CD4-positive, CD25-positive, alpha-beta regulatory T cell (primary cell): ENCODE measurements at regions not wholly inside any gene's neighbourhood (a gene's known extent, or its start where the extent isn't known, plus 50 kb on each side); places are given as distances from the start of the nearest gene placed in this dataset.
"Not testable (repeated sequence)": the region's sequence is repeated elsewhere in the genome, so short reads cannot be mapped to it uniquely, and the experiment has no call there.

Source experiments
- ATAC-seq, 2 donors: fragments of 150-1000 bp; cut with Tn5 transposase; one replicate each; pipeline ENCODE4 v1.10.0; 2021; ENCODE audit warnings: low read depth in 2 of 2, moderate number of reproducible peaks in 2 of 2, moderate library complexity in 1 of 2
- DNase-seq, 3 donors: peaks; one replicate each; pipeline versions ENCODE4 v3.0.0 to v3.0.0-alpha.2; 2012 to 2022; ENCODE audit warnings: mixed read lengths in 1 of 3
- H3K27ac ChIP-seq: one replicate; pipeline ENCODE4 v1.7.0; 2013; ENCODE audit warnings: mild to moderate bottlenecking, low read length; ENCODE audit not compliant: insufficient read depth, poor library complexity, severe bottlenecking
- H3K27me3 ChIP-seq: one replicate; pipeline ENCODE4 v1.7.0; 2013; ENCODE audit warnings: low read length; ENCODE audit not compliant: control insufficient read depth, insufficient read depth
- H3K36me3 ChIP-seq: one replicate; pipeline ENCODE4 v1.7.0; 2013; ENCODE audit warnings: mild to moderate bottlenecking, low read length, moderate library complexity; ENCODE audit not compliant: control insufficient read depth, insufficient read depth
- H3K4me1 ChIP-seq: 2 replicates; pipeline ENCODE4 v1.7.0; 2013; ENCODE audit warnings: mild to moderate bottlenecking, low read length; ENCODE audit not compliant: insufficient read depth, control insufficient read depth, poor library complexity, severe bottlenecking
- H3K4me3 ChIP-seq: one replicate; pipeline ENCODE4 v1.7.0; 2013; ENCODE audit warnings: low read depth, mild to moderate bottlenecking, low read length, moderate library complexity
- H3K9me3 ChIP-seq, 2 experiments: 1 replicate in 1 of 2; 2 replicates in 1 of 2; pipeline ENCODE4 v1.7.0; 2013; ENCODE audit warnings: low read length in 2 of 2, mild to moderate bottlenecking in 1 of 2, moderate library complexity in 1 of 2; ENCODE audit not compliant: control insufficient read depth in 2 of 2
- H3K27ac Mint-ChIP-seq, 3 donors: one replicate each; pipeline ENCODE4 v1.8.0; 2020 to 2022; ENCODE audit warnings: mild to moderate bottlenecking in 3 of 3, mixed read lengths in 3 of 3, moderate library complexity in 2 of 3
- H3K27me3 Mint-ChIP-seq: one replicate; pipeline ENCODE4 v1.8.0; 2022; ENCODE audit warnings: mild to moderate bottlenecking, mixed read lengths
- H3K36me3 Mint-ChIP-seq: one replicate; pipeline ENCODE4 v1.8.0; 2020; ENCODE audit warnings: mixed read lengths
- H3K4me1 Mint-ChIP-seq, 4 donors: one replicate each; pipeline ENCODE4 v1.8.0; 2020 to 2022; ENCODE audit warnings: mixed read lengths in 4 of 4, mild to moderate bottlenecking in 1 of 4
- H3K4me3 Mint-ChIP-seq, 4 donors: one replicate each; pipeline ENCODE4 v1.8.0; 2020 to 2022; ENCODE audit warnings: mild to moderate bottlenecking in 4 of 4, mixed read lengths in 4 of 4, moderate library complexity in 3 of 4
- H3K9me3 Mint-ChIP-seq, 7 donors: one replicate each; pipeline ENCODE4 v1.8.0; 2020 to 2022; ENCODE audit warnings: mixed read lengths in 7 of 7, mild to moderate bottlenecking in 3 of 7, moderate library complexity in 2 of 7

DNA sequence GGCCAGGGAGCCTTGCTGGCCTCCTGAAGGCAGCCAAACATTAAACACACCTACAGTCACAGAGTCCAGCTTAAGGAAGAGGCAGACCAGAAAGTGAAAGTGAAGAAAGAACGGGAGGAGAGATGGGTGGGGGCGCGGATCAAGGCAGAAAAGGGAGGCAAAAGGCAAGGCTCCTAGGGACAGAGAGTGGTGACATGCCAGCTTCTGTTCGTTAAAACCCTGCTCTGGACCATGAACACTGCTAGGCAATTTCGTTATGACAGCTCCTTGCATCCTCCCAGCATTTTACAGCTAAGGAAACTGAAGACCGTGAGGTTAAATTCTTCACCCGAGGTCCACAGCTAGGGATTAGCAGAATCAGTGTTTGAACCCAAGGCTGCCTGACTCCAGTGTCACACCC is 51.7 kb upstream of the SMURF2 start:
- H3K4me1 ChIP-seq, result peaks cover 30% of the 10 kb centered on the region
- peak in 1 of 3 donors; percentile 42 for DNase-seq

DNA sequence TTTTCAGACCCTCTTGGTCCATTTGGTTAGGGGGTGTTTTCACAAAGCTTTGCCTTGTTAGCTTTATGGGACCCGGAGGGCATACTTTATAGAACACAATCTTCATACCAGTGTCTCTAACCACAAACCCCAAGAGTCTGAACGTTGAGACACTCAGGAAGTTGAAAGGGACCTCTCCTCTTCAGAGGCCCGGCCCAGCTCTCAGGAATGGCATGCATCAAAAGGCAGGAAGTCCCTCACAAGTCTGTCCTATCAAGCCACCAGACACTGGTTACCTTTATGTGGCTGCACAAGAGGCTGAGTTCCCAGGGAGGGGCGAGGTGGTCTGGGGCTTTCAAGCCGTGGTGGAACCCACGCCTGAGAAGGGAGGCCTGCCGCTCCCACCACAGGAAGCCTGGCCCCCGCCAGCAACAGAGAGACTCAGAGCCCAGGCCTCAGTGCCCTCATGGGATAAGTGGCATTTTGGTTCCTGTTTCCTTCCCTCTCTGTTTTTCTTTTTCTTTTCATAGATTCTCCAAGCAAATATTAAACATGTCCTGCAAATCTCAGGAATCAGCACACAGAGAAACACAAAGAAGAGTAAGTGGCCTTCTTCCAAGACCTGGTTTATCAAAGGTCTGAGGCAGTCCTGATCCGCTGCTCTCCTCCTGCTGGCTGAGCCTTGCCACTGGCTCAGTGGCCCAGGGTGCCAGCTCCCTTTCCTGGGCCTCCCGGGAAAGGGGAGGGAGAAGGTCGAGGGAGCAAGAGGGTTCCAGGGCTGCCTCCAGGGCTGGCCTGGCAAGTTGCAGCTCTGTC is 50.6 kb upstream of the SMURF2 start:
- peak; percentile 69 to 71 for ATAC-seq
- DNase-seq, result peak in 1 of 3 donors; percentile 41
- not testable (repeated sequence) for H3K27me3 Mint-ChIP-seq, H3K4me3 ChIP-seq, H3K36me3 Mint-ChIP-seq, H3K9me3 ChIP-seq, H3K9me3 Mint-ChIP-seq, H3K27me3 ChIP-seq, H3K27ac ChIP-seq, H3K36me3 ChIP-seq
- Mint-ChIP-seq H3K4me1 (peaks cover 6 to 68% (median 38%) of the 10 kb centered on the region in 4 donors), H3K27ac (peak overlapping the region in 2 of 3 donors; percentile 88 to 90), H3K4me3 (peak overlapping the region; percentile 78 to 90 (median 86))
- H3K4me1 ChIP-seq, result peaks cover 37% of the 10 kb centered on the region

More for the DNA sequence above, 51.7 kb upstream of the SMURF2 start:
- not testable (repeated sequence) for H3K36me3 ChIP-seq, H3K27me3 ChIP-seq, H3K36me3 Mint-ChIP-seq, H3K27me3 Mint-ChIP-seq, H3K27ac ChIP-seq, H3K9me3 Mint-ChIP-seq, H3K9me3 ChIP-seq
- peaks cover 6 to 60% (median 31%) of the 10 kb centered on the region in 4 donors for H3K4me1 Mint-ChIP-seq
- peak overlapping the region; percentile 69 to 87 (median 81) for H3K4me3 Mint-ChIP-seq
- ATAC-seq, result peak; percentile 16 to 32
- H3K27ac Mint-ChIP-seq, result peak overlapping the region; percentile 49 to 88 (median 79)
- H3K4me3 ChIP-seq, result peak overlapping the region; percentile 68
